Neuronal stem cell (in vitro differentiated cells): ENCODE measurements at regions not wholly inside any gene's neighbourhood (a gene's known extent, or its start where the extent isn't known, plus 50 kb on each side); places are given as distances from the start of the nearest gene placed in this dataset.

ENCODE experiments used
- DNase-seq: peaks from one replicate; pipeline ENCODE4 v3.0.0-alpha.2; 2013; ENCODE audit warnings: low spot score
- H2AFZ ChIP-seq: one replicate; pipeline ENCODE4 v1.6.1; 2013; ENCODE audit warnings: mild to moderate bottlenecking, low read length, inconsistent platforms
- H2AK5ac ChIP-seq: 2 replicates; pipeline ENCODE4 v1.6.1; 2013; ENCODE audit warnings: low read depth, mild to moderate bottlenecking, inconsistent platforms, low read length, moderate library complexity, mixed read lengths
- H2BK120ac ChIP-seq: 2 replicates; pipeline ENCODE4 v1.6.1; 2013; ENCODE audit warnings: low read depth, mild to moderate bottlenecking, inconsistent platforms, low read length, moderate library complexity, mixed read lengths
- H2BK12ac ChIP-seq: one replicate; pipeline ENCODE4 v1.6.1; 2013; ENCODE audit warnings: low read length, inconsistent platforms
- H2BK15ac ChIP-seq: 2 replicates; pipeline ENCODE4 v1.6.1; 2013; ENCODE audit warnings: mild to moderate bottlenecking, low read length, inconsistent platforms, mixed read lengths
- H2BK5ac ChIP-seq: one replicate; pipeline ENCODE4 v1.6.1; 2013; ENCODE audit warnings: inconsistent platforms, mild to moderate bottlenecking, low read length, moderate library complexity
- H3K14ac ChIP-seq: one replicate; pipeline ENCODE4 v1.6.1; 2013; ENCODE audit warnings: low read length, inconsistent platforms
- H3K18ac ChIP-seq: 2 replicates; pipeline ENCODE4 v1.6.1; 2013; ENCODE audit warnings: low read length, inconsistent platforms
- H3K23ac ChIP-seq: 2 replicates; pipeline ENCODE4 v1.6.1; 2013; ENCODE audit warnings: low read depth, mild to moderate bottlenecking, mixed read lengths, low read length, inconsistent platforms; ENCODE audit not compliant: poor library complexity
- H3K27ac ChIP-seq: replicated peaks from 3 replicates; pipeline ENCODE4 v1.5.1; 2013; ENCODE audit warnings: low read length, inconsistent platforms
- H3K27me3 ChIP-seq, 3 experiments: 2 replicates each; pipeline ENCODE4 v1.6.1; 2013; ENCODE audit warnings: low read length in 3 of 3, mild to moderate bottlenecking in 2 of 3, inconsistent platforms in 1 of 3, low read depth in 1 of 3, mixed read lengths in 1 of 3, moderate library complexity in 1 of 3; ENCODE audit not compliant: control insufficient read depth in 3 of 3, insufficient read depth in 3 of 3
- H3K36me3 ChIP-seq, 2 donors: replicated peaks in 1 of 2; 2 replicates each; pipeline ENCODE4 v1.6.1; 2013; ENCODE audit warnings: low read length in 2 of 2; ENCODE audit not compliant: control insufficient read depth in 2 of 2, insufficient read depth in 2 of 2
- H3K4ac ChIP-seq: 2 replicates; pipeline ENCODE4 v1.6.1; 2013; ENCODE audit warnings: inconsistent platforms, mild to moderate bottlenecking, low read length, moderate library complexity
- H3K4me1 ChIP-seq, 2 donors: 1 replicate in 1 of 2; 2 replicates in 1 of 2; pipeline ENCODE4 v1.6.1; 2013; ENCODE audit warnings: low read length in 2 of 2, low read depth in 1 of 2; ENCODE audit not compliant: control insufficient read depth in 2 of 2, insufficient read depth in 1 of 2
- H3K4me2 ChIP-seq: one replicate; pipeline ENCODE4 v1.6.1; 2013; ENCODE audit warnings: mild to moderate bottlenecking, low read length, inconsistent platforms; ENCODE audit not compliant: insufficient read depth, poor library complexity, severe bottlenecking
- H3K4me3 ChIP-seq, 2 donors: 2 replicates each; pipeline ENCODE4 v1.5.1; 2013; ENCODE audit warnings: low read length in 2 of 2, mild to moderate bottlenecking in 2 of 2, inconsistent platforms in 1 of 2, moderate library complexity in 1 of 2
- H3K79me1 ChIP-seq: one replicate; pipeline ENCODE4 v1.6.1; 2013; ENCODE audit warnings: low read depth, mild to moderate bottlenecking, inconsistent platforms, low read length, moderate library complexity
- H3K9ac ChIP-seq: one replicate; pipeline ENCODE4 v1.6.1; 2013; ENCODE audit warnings: mild to moderate bottlenecking, low read depth, low read length, inconsistent platforms; ENCODE audit not compliant: poor library complexity
- H3K9me3 ChIP-seq, 2 donors: replicated peaks in 1 of 2; 2 replicates each; pipeline versions ENCODE3 to v1.6.1; 2013; ENCODE audit warnings: low read length in 2 of 2, mild to moderate bottlenecking in 2 of 2, inconsistent platforms in 1 of 2, low read depth in 1 of 2, mixed read lengths in 1 of 2, moderate library complexity in 1 of 2; ENCODE audit not compliant: control insufficient read depth in 2 of 2, insufficient read depth in 1 of 2
- H4K8ac ChIP-seq: one replicate; pipeline ENCODE4 v1.6.1; 2013; ENCODE audit warnings: low read depth, mild to moderate bottlenecking, inconsistent platforms, low read length, moderate library complexity
- H4K91ac ChIP-seq: one replicate; pipeline ENCODE4 v1.6.1; 2013; ENCODE audit warnings: low read length, low read depth, mild to moderate bottlenecking, inconsistent platforms; ENCODE audit not compliant: poor library complexity
- WGBS, 2 donors: extraction: QIAGEN DNeasy Blood & Tissue Kit; methylation state at CpG; one replicate each; pipeline ENCODE4 v1.1.7; 2013; ENCODE audit warnings: missing lambda C conversion rate in 2 of 2, mixed read lengths in 1 of 2; ENCODE audit not compliant: insufficient read length in 2 of 2, insufficient replicate concordance in 1 of 2; ENCODE audit errors: extremely low coverage in 2 of 2; 5-methylcytosine and 5-hydroxymethylcytosine counted together

DNA sequence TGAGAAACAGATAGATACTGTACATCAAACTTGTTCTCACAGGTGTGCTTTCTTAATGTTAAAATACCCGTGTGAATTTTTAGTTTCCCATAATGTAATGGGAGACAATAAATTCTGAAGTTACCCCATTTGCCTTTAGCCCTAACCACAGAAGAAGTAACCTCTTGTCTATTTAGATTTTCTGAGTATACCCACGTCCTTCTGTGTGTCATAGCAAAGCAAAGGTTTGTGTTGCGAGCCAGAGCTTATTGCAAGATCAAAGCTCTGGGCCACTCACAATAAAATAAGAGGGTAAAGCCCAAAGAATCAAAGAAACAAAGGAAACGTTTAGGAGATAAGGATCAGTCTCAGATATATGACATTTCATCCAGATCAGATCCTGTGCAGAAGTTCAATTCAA, 73.9 kb downstream of the BMP4 start:
- Histone ChIP-seq H2BK12ac (no peak overlapping the region), H3K27ac (no peak overlapping the region), H3K79me1 (no peaks in the 10 kb centered on the region), H3K36me3 (no peaks in the 10 kb centered on the region), H3K9me3 (peaks cover 0 to 2% of the 10 kb centered on the region in 2 donors), H4K91ac (no peak overlapping the region), H2AFZ (no peak overlapping the region), H3K4me2 (no peak overlapping the region), H3K4me1 (peaks cover 0 to 1% of the 10 kb centered on the region in 2 donors), H3K4ac (no peak overlapping the region), H3K9ac (no peak overlapping the region), H2AK5ac (no peak overlapping the region), H3K18ac (no peak overlapping the region), H3K4me3 (no peak overlapping the region), H3K23ac (no peak overlapping the region), H2BK15ac (no peak overlapping the region), H3K27me3 (no peaks in the 10 kb centered on the region), H3K14ac (no peak overlapping the region), H4K8ac (no peak overlapping the region), H2BK5ac (no peak overlapping the region), H2BK120ac (no peak overlapping the region)
- DNase-seq, result no peak
- WGBS, 2 donors, result no CpG with 5 or more reads among the region's 4 CpGs

DNA sequence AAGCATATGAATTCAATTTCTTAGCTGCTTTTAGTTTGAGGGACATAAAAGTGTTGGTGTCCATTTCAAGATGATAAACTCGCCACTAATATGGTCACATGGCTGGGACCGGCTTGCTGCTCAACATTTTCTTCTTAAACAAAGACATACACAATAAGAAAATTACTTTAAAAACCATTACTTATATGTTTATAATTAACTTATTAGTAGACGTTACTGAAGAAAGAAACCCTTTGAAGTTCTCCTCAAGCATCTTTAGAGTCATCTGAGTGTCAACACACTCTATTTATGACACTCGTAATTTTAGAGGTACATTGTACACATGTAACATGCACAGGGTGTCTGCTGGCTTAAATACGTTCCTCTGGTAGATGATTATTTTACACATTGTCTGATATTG, 74.7 kb downstream of the BMP4 start:
- H3K9ac ChIP-seq, result no peak overlapping the region
- H3K4me2 ChIP-seq, result no peak overlapping the region
- no peaks in the 10 kb centered on the region for H3K36me3 ChIP-seq
- no peak overlapping the region for H3K23ac ChIP-seq
- H3K18ac ChIP-seq, result no peak overlapping the region
- no peak overlapping the region for H2BK15ac ChIP-seq
- peaks cover 0 to 1% of the 10 kb centered on the region in 2 donors for H3K4me1 ChIP-seq
- H3K4ac ChIP-seq, result no peak overlapping the region
- no peak for DNase-seq
- H4K91ac ChIP-seq, result no peak overlapping the region
- H4K8ac ChIP-seq, result no peak overlapping the region
- no peak overlapping the region for H2BK5ac ChIP-seq
- H3K27me3 ChIP-seq, result no peaks in the 10 kb centered on the region
- no peak overlapping the region for H3K4me3 ChIP-seq
- no peak overlapping the region for H2AK5ac ChIP-seq
- H2AFZ ChIP-seq, result no peak overlapping the region
- no peak overlapping the region for H2BK12ac ChIP-seq
- no CpG with 5 or more reads among the region's 5 CpGs for WGBS, 2 donors
- no peak overlapping the region for H2BK120ac ChIP-seq
- H3K27ac ChIP-seq, result no peak overlapping the region
- H3K14ac ChIP-seq, result no peak overlapping the region
- no peaks in the 10 kb centered on the region for H3K79me1 ChIP-seq
- peaks cover 0 to 2% of the 10 kb centered on the region in 2 donors for H3K9me3 ChIP-seq

DNA sequence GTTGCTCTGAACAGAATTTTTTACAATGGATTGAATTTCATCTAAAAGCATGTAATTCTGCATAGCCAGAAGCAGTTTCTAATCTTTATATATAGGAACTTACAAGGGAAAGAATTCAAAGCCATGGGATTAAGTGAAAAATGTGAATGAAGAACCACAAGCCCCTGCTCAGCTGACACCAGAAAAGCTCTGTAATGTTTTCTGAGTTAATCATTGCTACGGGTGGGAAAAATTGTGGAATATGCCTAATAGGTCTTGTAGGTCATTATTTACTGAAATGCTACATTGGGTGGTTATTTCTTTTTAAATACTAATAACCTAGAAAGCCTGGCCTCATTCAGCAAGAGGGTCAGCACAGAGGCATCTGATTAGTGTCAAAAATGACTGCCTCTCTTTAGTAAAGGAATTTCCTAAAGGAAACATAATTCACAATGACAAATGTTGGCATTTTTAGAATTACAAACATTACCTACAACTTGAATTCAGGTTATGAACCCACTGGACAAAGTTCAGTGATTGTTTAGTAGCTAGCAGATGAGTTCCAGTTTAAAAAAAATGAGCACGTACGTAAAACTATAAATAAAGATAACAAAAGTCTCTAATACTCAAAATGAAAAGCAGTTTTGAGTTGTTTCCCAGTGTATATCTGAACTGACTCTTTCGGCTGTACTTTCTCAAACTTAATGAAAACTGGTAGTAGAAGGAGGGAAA, 75.3 kb downstream of the BMP4 start:
- no peak overlapping the region for H3K4me3 ChIP-seq
- no peak overlapping the region for H3K23ac ChIP-seq
- no peak overlapping the region for H2BK5ac ChIP-seq
- no peak overlapping the region for H3K4me2 ChIP-seq
- H4K91ac ChIP-seq, result no peak overlapping the region
- H4K8ac ChIP-seq, result no peak overlapping the region
- H2AK5ac ChIP-seq, result no peak overlapping the region
- H2BK120ac ChIP-seq, result no peak overlapping the region
- no peak for DNase-seq
- no peak overlapping the region for H2BK12ac ChIP-seq
- no peak overlapping the region for H3K4ac ChIP-seq
- H3K27me3 ChIP-seq, result no peaks in the 10 kb centered on the region
- WGBS, 2 donors, result no CpG with 5 or more reads among the region's 4 CpGs
- H3K14ac ChIP-seq, result no peak overlapping the region
- no peak overlapping the region for H3K9ac ChIP-seq
- no peaks in the 10 kb centered on the region for H3K79me1 ChIP-seq
- H3K4me1 ChIP-seq, result peaks cover 0 to 1% of the 10 kb centered on the region in 2 donors
- H2AFZ ChIP-seq, result no peak overlapping the region
- H3K36me3 ChIP-seq, result no peaks in the 10 kb centered on the region
- no peak overlapping the region for H2BK15ac ChIP-seq
- no peak overlapping the region for H3K18ac ChIP-seq
- H3K27ac ChIP-seq, result no peak overlapping the region
- peaks cover 0 to 2% of the 10 kb centered on the region in 2 donors for H3K9me3 ChIP-seq

DNA sequence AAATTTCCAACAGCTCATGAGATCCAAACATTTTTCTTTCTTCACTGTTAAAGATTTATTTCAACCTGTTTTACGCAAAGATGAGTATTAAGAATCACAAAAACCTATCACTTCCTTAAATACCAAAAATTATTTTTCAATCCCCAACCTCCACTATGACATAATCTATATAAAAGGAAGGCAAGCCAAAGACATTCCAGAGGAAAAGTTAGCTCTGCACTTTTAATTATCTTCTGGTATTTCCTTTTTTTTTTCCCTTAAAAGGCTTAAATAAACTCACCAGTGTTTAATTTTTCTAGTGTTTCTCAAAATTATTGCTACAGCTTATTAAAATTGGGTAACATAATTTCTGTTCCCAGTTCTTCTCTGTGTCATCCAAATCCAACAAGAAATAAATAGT, 75.9 kb downstream of the BMP4 start:
- Histone ChIP-seq H2BK5ac (no peak overlapping the region), H2BK120ac (no peak overlapping the region), H2AFZ (no peak overlapping the region), H4K8ac (no peak overlapping the region), H3K4me2 (no peak overlapping the region), H3K27ac (no peak overlapping the region), H4K91ac (no peak overlapping the region), H2AK5ac (no peak overlapping the region), H3K23ac (no peak overlapping the region), H3K18ac (no peak overlapping the region), H3K4ac (no peak overlapping the region), H3K14ac (no peak overlapping the region), H3K4me3 (no peak overlapping the region), H2BK12ac (no peak overlapping the region), H3K27me3 (no peaks in the 10 kb centered on the region), H3K79me1 (no peaks in the 10 kb centered on the region), H3K36me3 (no peaks in the 10 kb centered on the region), H2BK15ac (no peak overlapping the region), H3K9me3 (peaks cover 0 to 4% of the 10 kb centered on the region in 2 donors), H3K4me1 (peaks cover 0 to 1% of the 10 kb centered on the region in 2 donors), H3K9ac (no peak overlapping the region)
- no peak for DNase-seq
- WGBS, 2 donors, result 100% methylated on average over 1 of the region's 1 CpG; no CpG with 5 or more reads in 1 of the 2 donors
